ENCODE measurements at regions not wholly inside any gene's neighbourhood (a gene's known extent, or its start where the extent isn't known, plus 50 kb on each side); places are given as distances from the start of the nearest gene placed in this dataset.

- DNase-seq = no peak
Measured at GRCh38 chr16:80066805-80067580, 466.5 kb upstream of the MAF start.

GRCh38 chr16:80065541-80065940, 465.0 kb upstream of the MAF start:
- DNase-seq = no peak

DNA sequence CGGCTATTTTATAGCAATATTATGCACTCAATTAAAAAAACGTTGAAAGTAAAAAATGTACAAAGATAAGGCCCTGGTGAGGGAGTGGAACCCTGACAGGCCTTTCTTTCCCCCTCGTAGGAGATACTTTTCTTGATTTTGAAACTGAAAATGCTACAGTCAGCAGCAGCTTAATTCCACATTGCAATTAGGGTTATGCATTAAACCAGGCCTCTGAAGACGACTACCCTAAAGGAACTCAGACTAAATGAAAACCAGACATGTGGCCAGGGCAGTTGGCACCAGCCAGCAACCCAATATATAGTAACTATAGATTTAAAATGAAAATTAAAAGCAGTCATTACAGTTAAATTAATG, 463.2 kb upstream of the MAF start:
- no peak for DNase-seq

- DNase-seq = no peak
Measured at GRCh38 chr16:80063031-80063712, 462.6 kb upstream of the MAF start.

DNA sequence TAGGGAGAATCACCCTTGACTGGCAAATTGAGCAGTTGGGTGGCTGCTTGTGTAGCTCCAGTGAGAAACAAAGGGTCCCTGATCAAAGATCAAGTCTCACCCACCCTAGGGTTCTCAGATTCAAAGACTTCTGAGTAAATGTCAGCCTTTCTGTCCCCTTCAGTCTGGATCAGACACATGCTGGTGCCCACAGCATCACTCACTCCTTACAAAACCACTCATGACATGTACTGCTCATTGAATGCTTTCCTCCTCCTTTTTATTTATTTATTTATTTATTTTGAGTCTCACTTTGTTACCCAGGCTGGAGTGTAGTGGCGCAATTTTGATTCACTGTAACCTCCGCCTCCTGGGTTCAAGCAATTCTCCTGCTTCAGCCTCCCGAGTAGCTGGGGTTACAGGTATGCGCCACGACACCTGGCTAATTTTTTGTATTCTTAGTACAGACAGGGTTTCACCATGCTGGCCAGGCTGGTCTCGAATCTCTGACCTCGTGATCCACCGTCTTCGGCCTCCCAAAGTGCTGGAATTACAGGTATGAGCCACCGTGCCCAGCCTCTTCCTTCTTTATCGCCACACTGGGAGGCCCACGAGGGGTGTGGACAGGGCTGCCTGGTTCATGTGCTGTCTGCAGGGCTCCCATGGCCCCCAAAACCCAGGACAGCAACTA, 462.0 kb upstream of the MAF start:
- DNase-seq = no peak

GRCh38 chr16:80060470-80060869, 459.9 kb upstream of the MAF start:
- DNase-seq = no peak

GRCh38 chr16:80059836-80060235, 459.3 kb upstream of the MAF start:
- no peak for DNase-seq

DNA sequence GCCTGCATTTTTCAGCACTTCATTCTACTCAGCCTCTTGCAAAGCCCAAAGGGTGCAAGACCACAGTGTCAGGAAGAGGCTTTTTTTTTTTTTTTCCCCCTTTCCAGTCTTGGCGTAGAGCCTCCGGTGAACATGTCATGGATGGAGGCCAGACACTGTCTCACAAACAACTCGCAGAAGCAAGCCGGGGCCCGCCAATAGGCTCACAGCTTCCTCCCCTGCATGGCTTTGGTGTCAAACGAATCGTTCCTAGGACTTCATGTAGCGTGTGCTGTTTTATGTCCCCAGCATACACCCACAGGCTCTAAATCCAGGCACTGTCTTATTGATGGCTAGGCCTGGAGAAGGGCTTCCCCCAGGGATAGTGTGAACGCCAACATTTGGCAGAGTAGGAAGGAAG, 457.7 kb upstream of the MAF start:
- DNase-seq = no peak

GRCh38 chr16:80056324-80056723, 455.8 kb upstream of the MAF start:
- DNase-seq = no peak

DNA sequence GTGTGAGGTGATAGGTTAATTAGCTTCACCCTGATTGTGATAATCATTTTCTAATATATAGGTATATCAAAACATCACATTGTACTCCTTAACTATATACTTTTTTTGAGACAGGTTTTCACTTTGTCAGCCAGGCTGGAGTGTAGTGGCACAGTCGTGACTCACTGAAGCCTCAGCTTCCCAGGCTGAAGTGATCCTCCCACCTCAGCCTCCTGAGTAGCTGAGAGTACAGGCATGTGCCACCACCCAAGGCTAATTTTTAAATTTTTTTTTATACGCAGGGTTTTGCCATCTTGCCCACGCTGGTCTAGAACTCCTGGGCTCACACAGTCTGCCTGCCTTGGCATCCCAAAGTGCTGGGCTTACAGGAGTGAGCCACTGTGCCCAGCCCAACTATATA, 455.3 kb upstream of the MAF start:
- DNase-seq = no peak

DNA sequence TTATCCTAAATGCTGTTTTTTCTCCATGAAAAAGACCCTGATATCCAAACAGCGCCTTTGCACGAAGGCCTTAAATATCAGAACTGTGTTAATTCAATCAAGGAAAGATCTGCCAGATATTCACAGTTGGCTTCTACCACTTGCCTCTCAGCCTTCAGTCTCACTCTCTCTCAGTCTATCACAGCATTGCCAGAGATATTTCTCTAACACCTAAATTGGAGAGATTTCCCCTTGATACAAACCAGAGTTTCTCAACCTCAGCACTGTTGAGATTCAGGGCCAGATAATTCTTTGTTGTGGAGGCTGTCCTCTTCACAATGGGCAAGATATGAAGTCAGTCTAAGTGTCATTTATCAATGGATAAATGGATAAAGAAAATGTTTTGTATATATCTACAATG, 454.1 kb upstream of the MAF start:
- DNase-seq = no peak

- DNase-seq = no peak
Measured at GRCh38 chr16:80051040-80051439, 450.5 kb upstream of the MAF start.

GRCh38 chr16:80048250-80048649, 447.7 kb upstream of the MAF start:
- DNase-seq = no peak

GRCh38 chr16:80047842-80048241, 447.3 kb upstream of the MAF start:
- no peak for DNase-seq

DNA sequence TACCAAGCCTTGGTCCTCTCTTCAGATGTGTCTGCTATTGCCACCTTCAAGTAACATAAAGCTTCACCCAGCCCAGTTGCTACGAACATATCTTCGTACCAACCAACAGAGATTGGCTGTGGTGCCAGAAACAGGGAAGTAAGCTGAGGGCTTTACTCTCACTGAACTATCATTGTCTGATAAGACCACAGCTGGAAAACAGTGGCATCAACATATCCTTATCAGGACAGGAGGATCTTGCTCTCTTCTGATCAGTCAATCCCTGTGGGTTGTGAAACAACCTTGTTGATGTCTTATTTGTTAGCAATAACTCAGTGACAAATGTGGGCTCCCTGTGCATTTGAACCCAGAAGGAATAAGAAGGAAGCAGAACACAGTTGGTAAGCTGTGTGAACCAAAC, 446.3 kb upstream of the MAF start:
- no peak for DNase-seq

DNA sequence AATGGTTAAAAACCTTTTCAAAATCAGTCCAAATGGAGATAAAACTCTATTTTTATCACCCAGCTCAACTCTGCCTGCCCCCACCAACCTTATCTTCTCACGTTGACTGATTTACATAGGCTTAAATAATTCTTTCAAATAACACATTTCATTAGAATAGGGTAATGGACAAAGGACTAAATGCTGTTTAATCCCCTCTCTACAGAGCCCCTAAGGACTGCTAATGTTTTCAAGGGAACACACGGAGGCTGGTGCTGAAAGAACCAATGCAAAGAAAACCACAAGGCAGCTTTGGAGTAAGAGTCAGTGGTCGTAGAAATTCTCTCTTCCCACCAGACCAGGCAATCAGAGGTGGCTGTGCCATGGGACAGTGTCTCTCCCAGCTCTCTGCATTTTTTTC, 445.7 kb upstream of the MAF start:
- no peak for DNase-seq

GRCh38 chr16:80045861-80046260, 445.3 kb upstream of the MAF start:
- no peak for DNase-seq

DNA sequence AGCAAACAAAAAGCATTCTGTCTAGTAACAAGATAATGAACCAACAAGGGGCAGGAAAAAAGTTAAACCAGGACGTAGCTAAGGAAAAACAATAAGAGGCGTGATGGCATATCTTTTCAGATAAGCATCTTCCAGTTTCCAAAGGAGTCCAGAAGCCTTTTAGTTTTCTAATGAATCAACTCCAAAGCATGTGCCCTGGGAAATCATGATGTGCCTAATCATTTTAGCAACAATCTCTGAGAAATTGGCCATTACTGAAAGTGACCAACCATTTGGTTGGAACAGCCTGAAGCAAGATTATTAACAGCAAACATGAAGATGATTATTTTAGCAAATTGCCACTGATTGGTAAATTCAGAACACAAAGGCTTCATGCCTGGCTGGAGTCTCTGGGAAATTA, 440.9 kb upstream of the MAF start:
- DNase-seq = no peak

DNA sequence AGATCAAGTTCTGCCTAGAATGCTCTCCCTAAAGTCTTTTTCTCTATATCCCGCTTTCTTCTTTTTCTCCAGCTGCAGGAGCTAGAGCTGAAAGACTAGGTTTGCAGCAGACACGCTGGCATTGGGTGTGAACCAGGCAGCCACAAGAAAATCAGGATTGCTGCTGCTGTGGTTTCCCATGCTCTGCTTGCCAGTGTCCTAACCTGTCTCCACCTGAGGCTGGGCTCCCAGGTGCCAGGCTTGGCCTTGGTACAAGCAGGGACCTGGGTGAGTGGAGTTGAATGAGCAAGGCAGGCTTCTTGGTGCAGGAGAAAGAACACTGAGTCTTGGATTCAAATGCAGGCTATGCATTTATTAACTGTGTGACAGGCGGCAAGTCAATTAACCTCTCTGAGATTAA, 440.3 kb upstream of the MAF start:
- DNase-seq = no peak

- DNase-seq = no peak
Measured at GRCh38 chr16:80040413-80040812, 439.9 kb upstream of the MAF start.

- no peak for DNase-seq
Measured at GRCh38 chr16:80039777-80040176, 439.2 kb upstream of the MAF start.

- no peak for DNase-seq
Measured at GRCh38 chr16:80038566-80038965, 438.0 kb upstream of the MAF start.

DNA sequence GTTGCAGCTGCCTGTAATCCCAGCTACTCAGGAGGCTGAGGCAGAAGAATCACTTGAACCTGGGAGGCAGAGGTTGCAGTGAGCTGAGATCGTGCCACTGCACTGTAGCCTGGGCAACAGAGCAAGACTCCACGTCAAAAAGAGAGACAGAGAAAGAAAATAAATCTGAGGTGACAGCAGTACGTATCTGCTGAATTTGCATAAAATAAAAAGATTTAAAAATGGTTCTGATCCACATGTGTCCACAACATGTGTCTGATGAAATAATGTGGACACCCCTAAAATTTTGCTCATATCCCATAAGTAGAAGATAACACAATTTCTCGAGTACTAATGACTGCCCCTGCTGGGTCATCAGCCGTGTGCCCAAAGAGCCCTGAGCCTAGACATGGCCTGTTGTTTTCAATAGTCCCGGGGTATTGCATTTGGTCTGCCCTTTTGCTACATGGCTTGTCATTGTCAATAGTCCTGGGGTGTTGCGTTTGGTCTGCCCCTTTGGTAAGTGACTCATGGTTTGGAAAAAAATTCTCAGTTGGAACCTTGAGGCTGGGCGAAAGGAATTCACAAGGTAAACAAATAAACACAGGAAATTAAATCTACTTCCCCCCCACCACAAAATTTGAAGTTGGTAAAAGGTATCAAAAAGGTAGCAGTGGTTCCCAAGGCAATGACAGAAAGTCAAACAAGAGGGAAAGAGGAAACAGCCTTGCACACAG, 434.6 kb upstream of the MAF start:
- DNase-seq = no peak

DNA sequence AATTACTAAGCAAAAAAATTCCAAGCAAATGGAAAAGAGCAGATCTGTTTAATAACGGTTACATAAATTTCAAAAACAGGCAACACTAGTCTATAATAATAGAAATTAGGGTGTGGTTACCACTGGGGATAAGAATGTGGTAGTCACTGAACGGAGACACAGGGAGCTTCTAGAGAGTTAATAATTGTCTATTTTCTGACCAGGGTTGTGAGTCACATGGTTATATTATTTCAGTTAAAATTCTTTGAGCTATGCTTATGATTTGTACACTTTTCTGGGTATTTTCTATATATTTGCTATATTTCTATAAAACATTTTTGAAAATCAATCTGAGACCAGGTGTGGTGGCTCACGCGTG, 433.9 kb upstream of the MAF start:
- DNase-seq = no peak
